Activated CD4-positive, CD25-positive, alpha-beta regulatory T cell treated with anti-CD3 and anti-CD28 coated beads, Interleukin-2, amount 50 U/mL, for 24 hours (primary cell): ENCODE measurements at regions not wholly inside any gene's neighbourhood (a gene's known extent, or its start where the extent isn't known, plus 50 kb on each side); places are given as distances from the start of the nearest gene placed in this dataset.

Experiments
- ATAC-seq, 2 donors: fragments of 150-1000 bp; cut with Tn5 transposase; one replicate each; pipeline ENCODE4 v1.10.0; 2021; ENCODE audit warnings: mild to moderate bottlenecking in 1 of 2, moderate library complexity in 1 of 2

GRCh38 chr5:107325866-107326265 lies 344.9 kb downstream of the EFNA5 start:
- ATAC-seq: no peak

- no peak for ATAC-seq
These were observed 345.9 kb downstream of the EFNA5 start for GRCh38 chr5:107324809-107325208.

- ATAC-seq: no peak
These were observed 346.7 kb downstream of the EFNA5 start for GRCh38 chr5:107324071-107324470.

GRCh38 chr5:107323536-107323935 lies 347.2 kb downstream of the EFNA5 start:
- ATAC-seq: no peak

- ATAC-seq: no peak
These were observed 347.8 kb downstream of the EFNA5 start for GRCh38 chr5:107322936-107323335.

GRCh38 chr5:107321906-107322305 lies 348.8 kb downstream of the EFNA5 start:
- no peak for ATAC-seq

GRCh38 chr5:107320846-107321245 lies 349.9 kb downstream of the EFNA5 start:
- ATAC-seq: no peak

- ATAC-seq: no peak
These were observed 350.4 kb downstream of the EFNA5 start for GRCh38 chr5:107320376-107320775.

GRCh38 chr5:107319901-107320300 lies 350.8 kb downstream of the EFNA5 start:
- ATAC-seq: no peak

- ATAC-seq: no peak
These were observed 356.4 kb downstream of the EFNA5 start for GRCh38 chr5:107314330-107314729.

- ATAC-seq: no peak
These were observed 356.8 kb downstream of the EFNA5 start for GRCh38 chr5:107313921-107314320.

GRCh38 chr5:107313098-107313497 lies 357.6 kb downstream of the EFNA5 start:
- ATAC-seq: no peak

GRCh38 chr5:107310181-107310580 lies 360.6 kb downstream of the EFNA5 start:
- no peak for ATAC-seq

- no peak for ATAC-seq
These were observed 364.1 kb downstream of the EFNA5 start for GRCh38 chr5:107306594-107306993.

- no peak for ATAC-seq
These were observed 364.7 kb downstream of the EFNA5 start for GRCh38 chr5:107306002-107306401.

- no peak for ATAC-seq
These were observed 366.1 kb downstream of the EFNA5 start for GRCh38 chr5:107304684-107305083.

GRCh38 chr5:107303171-107303968 lies 367.4 kb downstream of the EFNA5 start:
- ATAC-seq: no peak

GRCh38 chr5:107302441-107302840 lies 368.3 kb downstream of the EFNA5 start:
- ATAC-seq: no peak

- no peak for ATAC-seq
These were observed 368.7 kb downstream of the EFNA5 start for GRCh38 chr5:107301999-107302398.

GRCh38 chr5:107300721-107301327 lies 369.9 kb downstream of the EFNA5 start:
- no peak for ATAC-seq

GRCh38 chr5:107296572-107296971 lies 374.2 kb downstream of the EFNA5 start:
- ATAC-seq: no peak

GRCh38 chr5:107295914-107296313 lies 374.8 kb downstream of the EFNA5 start:
- no peak for ATAC-seq

GRCh38 chr5:107294669-107295068 lies 376.1 kb downstream of the EFNA5 start:
- no peak for ATAC-seq

GRCh38 chr5:107294211-107294550 lies 376.6 kb downstream of the EFNA5 start:
- no peak for ATAC-seq
